Breast epithelium (tissue), 4 donors: ENCODE measurements at regions not wholly inside any gene's neighbourhood (a gene's known extent, or its start where the extent isn't known, plus 50 kb on each side); places are given as distances from the start of the nearest gene placed in this dataset.

ENCODE experiments used
- DNase-seq, 2 donors: peaks; one replicate each; pipeline ENCODE4 v3.0.0-alpha.2; 2019; ENCODE audit warnings: low spot score in 2 of 2
- H3K27ac ChIP-seq, 2 donors: fragments of 200-600 bp; sonication (generic) in 1 of 2; one replicate each; pipeline ENCODE4 v1.5.1; 2016 to 2019; ENCODE audit warnings: mild to moderate bottlenecking in 1 of 2
- H3K27me3 ChIP-seq, 2 donors: fragments of 200-600 bp; sonication (generic) in 1 of 2; one replicate each; pipeline versions ENCODE4 v1.5.1 to v1.6.0; 2017 to 2019; ENCODE audit warnings: control low read depth in 1 of 2, mild to moderate bottlenecking in 1 of 2
- H3K36me3 ChIP-seq: fragments of 200-600 bp; one replicate; pipeline ENCODE4 v1.5.1; 2019
- H3K4me1 ChIP-seq, 2 donors: fragments of 200-600 bp; sonication (generic); one replicate each; pipeline ENCODE4 v1.5.1; 2016 to 2019; ENCODE audit warnings: control low read depth in 1 of 2
- H3K4me3 ChIP-seq, 3 donors: fragments of 200-600 bp; sonication (generic); 1 replicate in 2 of 3; 2 replicates in 1 of 3; pipeline ENCODE4 v1.5.1; 2016 to 2019; ENCODE audit warnings: mild to moderate bottlenecking in 3 of 3, moderate library complexity in 2 of 3
- H3K9me3 ChIP-seq, 2 donors: fragments of 200-600 bp; sonication (generic) in 1 of 2; one replicate each; pipeline ENCODE4 v1.5.1; 2016 to 2019; ENCODE audit warnings: control low read depth in 1 of 2
- POLR2A ChIP-seq: fragments of 450-650 bp; IDR thresholded peaks from one replicate; pipeline ENCODE4 v1.6.1; 2016; ENCODE audit warnings: antibody characterized with exemption, mild to moderate bottlenecking, moderate library complexity
- POLR2AphosphoS5 ChIP-seq, 3 donors: sonication (generic); formaldehyde crosslinking; IDR thresholded peaks; one replicate each; pipeline ENCODE4 v1.6.1; 2017; ENCODE audit warnings: antibody characterized with exemption in 3 of 3
- intact Hi-C: fragments of 100-400 bp; cut with DNase I; formaldehyde crosslinking; loops from one replicate; pipeline ENCODE4 v1.15.1; 2023; ENCODE audit warnings: low total_unique reads
- TF ChIP-seq, protein P1 (sequence below), 3 donors: fragments of 450-650 bp; IDR thresholded peaks; one replicate each; pipeline ENCODE4 v1.5.1; 2016 to 2017; ENCODE audit warnings: antibody characterized with exemption in 3 of 3, mild to moderate bottlenecking in 3 of 3, moderate library complexity in 3 of 3

DNA sequence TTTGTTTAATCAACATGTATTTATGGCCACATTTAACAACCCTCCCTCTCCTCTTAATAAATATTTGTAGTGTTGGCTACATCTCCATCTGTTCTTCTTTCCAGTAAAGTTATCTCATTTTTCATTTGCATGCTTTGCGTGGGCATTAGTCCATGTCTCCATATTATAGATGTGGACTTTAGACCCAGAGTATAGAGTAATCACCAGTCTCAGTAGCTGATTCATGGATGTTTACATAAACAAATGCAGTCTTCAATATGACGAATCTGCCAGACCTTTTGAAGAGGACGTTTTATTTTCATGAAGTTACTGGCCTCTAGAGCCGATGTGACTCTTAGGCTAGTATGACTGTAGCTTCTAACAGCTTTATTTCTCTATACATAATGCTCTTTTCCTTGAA, 1546.2 kb downstream of the OLFM4 start:
- DNase-seq: no peak
- Histone ChIP-seq H3K27ac (no peak overlapping the region), H3K4me3 (no peak overlapping the region), H3K4me1 (no peaks in the 10 kb centered on the region), H3K36me3 (no peaks in the 10 kb centered on the region), H3K27me3 (no peaks in the 10 kb centered on the region), H3K9me3 (no peaks in the 10 kb centered on the region)
- intact Hi-C loops: no loop called here
- no peak for TF ChIP-seq POLR2A

DNA sequence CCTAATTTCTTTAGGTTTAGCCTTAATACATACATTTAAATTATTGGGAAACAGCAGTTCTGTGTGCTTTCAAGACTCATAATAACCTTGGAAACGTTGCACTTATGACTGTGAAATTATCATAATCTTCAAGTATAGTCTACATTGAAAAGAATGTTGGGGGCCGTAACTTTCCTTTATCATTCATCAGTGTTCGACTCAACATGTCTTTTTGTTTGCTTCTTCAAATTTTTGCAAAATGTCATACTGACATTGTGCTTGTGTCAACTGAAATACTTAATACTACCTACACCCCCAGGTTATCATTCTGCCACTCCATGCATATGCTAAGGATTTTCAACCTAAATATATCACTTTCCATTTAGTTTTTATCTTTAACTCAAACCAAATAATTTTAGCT, 1562.9 kb downstream of the OLFM4 start:
- Histone ChIP-seq H3K27me3 (no peaks in the 10 kb centered on the region), H3K36me3 (no peaks in the 10 kb centered on the region), H3K4me3 (no peak overlapping the region), H3K4me1 (no peaks in the 10 kb centered on the region), H3K27ac (no peak overlapping the region), H3K9me3 (no peaks in the 10 kb centered on the region)
- TF ChIP-seq POLR2AphosphoS5 (IDR thresholded peaks at IDR 0.05) (no peak), POLR2A (no peak)
- TF ChIP-seq, protein P1, sequence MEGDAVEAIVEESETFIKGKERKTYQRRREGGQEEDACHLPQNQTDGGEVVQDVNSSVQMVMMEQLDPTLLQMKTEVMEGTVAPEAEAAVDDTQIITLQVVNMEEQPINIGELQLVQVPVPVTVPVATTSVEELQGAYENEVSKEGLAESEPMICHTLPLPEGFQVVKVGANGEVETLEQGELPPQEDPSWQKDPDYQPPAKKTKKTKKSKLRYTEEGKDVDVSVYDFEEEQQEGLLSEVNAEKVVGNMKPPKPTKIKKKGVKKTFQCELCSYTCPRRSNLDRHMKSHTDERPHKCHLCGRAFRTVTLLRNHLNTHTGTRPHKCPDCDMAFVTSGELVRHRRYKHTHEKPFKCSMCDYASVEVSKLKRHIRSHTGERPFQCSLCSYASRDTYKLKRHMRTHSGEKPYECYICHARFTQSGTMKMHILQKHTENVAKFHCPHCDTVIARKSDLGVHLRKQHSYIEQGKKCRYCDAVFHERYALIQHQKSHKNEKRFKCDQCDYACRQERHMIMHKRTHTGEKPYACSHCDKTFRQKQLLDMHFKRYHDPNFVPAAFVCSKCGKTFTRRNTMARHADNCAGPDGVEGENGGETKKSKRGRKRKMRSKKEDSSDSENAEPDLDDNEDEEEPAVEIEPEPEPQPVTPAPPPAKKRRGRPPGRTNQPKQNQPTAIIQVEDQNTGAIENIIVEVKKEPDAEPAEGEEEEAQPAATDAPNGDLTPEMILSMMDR (IDR thresholded peaks at IDR 0.05): no peak
- intact Hi-C loops: no loop called here
- no peak for DNase-seq

DNA sequence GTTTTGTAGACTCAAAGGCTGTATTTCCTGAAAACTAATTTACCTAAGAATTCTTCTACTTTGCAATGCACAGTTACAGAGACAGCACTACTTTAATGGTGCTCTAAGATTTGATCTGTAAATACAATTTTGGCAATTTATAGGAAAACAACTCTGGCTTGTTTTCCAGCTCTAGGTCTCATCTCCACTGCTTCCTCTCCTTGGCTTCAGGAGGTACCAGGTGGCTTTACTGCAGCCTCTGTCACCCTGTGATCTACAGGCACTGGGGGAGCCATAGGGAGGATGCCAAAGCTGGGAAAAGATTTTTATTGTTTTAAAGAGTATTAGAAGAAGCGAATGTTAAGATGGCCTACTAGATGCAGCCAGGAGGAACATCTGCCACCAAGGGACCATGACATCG, 1563.6 kb downstream of the OLFM4 start:
- Histone ChIP-seq H3K9me3 (no peaks in the 10 kb centered on the region), H3K36me3 (no peaks in the 10 kb centered on the region), H3K4me1 (no peaks in the 10 kb centered on the region), H3K27ac (no peak overlapping the region), H3K4me3 (no peak overlapping the region), H3K27me3 (no peaks in the 10 kb centered on the region)
- intact Hi-C loops: no loop called here
- DNase-seq: no peak
- TF ChIP-seq POLR2AphosphoS5 (IDR thresholded peaks at IDR 0.05) (no peak), POLR2A (no peak)
- TF ChIP-seq, protein P1 (IDR thresholded peaks at IDR 0.05): no peak

DNA sequence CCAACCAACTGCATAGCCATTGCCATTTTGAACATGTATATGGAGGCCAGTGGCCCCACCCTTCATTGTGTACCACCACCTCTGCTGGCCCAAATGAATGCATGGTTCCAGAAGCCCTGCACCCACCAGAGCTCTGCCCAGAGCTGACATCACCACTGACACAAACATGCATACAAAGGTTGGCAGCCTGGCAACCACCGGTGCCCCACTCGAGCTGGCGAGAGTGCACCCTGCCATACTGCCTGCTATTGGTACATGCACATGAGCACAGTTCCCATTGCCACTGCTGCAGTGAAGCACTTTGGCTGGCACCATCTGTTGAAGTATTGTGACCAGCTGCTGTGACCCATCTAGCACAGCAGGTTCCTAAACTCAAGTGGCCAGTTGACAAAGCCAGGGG, 1564.9 kb downstream of the OLFM4 start:
- TF ChIP-seq POLR2A (no peak), POLR2AphosphoS5 (IDR thresholded peaks at IDR 0.05) (no peak)
- TF ChIP-seq, protein P1 (IDR thresholded peaks at IDR 0.05): no peak
- no peak overlapping the region for H3K27ac ChIP-seq
- no peaks in the 10 kb centered on the region for H3K27me3 ChIP-seq
- no peak overlapping the region for H3K4me3 ChIP-seq
- intact Hi-C loops: no loop called here
- H3K4me1 ChIP-seq: no peaks in the 10 kb centered on the region
- no peak for DNase-seq
- no peaks in the 10 kb centered on the region for H3K36me3 ChIP-seq
- H3K9me3 ChIP-seq: no peaks in the 10 kb centered on the region

DNA sequence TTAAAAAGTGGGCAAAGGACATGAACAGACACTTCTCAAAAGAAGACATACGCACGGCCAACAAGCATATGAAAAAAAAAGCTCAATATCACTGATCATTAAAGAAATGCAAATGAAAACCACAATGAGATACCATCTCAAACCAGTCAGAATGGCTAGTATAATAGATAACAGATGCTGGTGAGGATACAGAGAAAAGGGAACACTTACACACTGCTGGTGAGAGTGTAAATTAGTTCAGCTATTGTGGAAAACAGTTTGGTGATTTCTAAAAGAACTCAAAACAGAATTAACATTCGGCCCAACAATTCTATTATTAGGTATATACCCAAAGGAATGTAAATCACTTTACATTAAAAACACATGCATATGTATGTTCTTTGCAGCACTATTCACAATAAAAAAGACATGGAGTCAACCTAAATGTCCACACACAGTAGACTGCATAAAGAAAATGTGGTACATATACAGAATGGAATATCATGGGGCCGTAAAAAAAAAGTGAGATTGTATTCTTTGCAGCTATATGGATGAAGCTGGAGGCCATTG, 1569.0 kb downstream of the OLFM4 start:
- Histone ChIP-seq H3K4me1 (no peaks in the 10 kb centered on the region), H3K36me3 (no peaks in the 10 kb centered on the region), H3K27me3 (no peaks in the 10 kb centered on the region), H3K27ac (no peak overlapping the region), H3K9me3 (no peaks in the 10 kb centered on the region), H3K4me3 (no peak overlapping the region)
- no peak for TF ChIP-seq POLR2AphosphoS5 (IDR thresholded peaks at IDR 0.05)
- TF ChIP-seq, protein P1 (IDR thresholded peaks at IDR 0.05): no peak
- no peak for DNase-seq
- intact Hi-C loops: no loop called here

DNA sequence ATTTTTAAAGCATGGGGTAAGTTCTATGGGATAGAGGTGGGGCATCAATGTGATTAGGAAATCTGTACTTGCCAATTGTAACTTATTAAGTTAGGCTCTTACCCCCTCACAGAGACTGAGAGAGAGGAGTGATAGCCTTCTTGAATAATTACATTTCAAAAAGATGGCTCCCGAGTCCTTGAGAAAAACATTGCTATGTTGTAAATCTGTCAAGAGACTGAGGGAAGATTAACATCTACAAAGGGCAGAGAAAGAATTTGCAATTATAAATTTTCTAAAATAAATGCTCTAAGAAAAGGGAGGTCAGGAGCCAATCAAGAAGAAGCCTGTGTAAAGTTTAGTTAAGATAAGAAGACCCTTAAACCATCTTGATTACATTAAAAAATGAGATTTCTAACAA, 1570.8 kb downstream of the OLFM4 start:
- H3K4me3 ChIP-seq: no peak overlapping the region
- no peaks in the 10 kb centered on the region for H3K9me3 ChIP-seq
- H3K4me1 ChIP-seq: no peaks in the 10 kb centered on the region
- no peak for TF ChIP-seq POLR2AphosphoS5 (IDR thresholded peaks at IDR 0.05)
- TF ChIP-seq, protein P1 (IDR thresholded peaks at IDR 0.05): no peak
- no peak for TF ChIP-seq POLR2A
- H3K27me3 ChIP-seq: no peaks in the 10 kb centered on the region
- DNase-seq: no peak
- H3K36me3 ChIP-seq: no peaks in the 10 kb centered on the region
- intact Hi-C loops: no loop called here
- no peak overlapping the region for H3K27ac ChIP-seq
